MM.1S (cell line): ENCODE measurements at regions not wholly inside any gene's neighbourhood (a gene's known extent, or its start where the extent isn't known, plus 50 kb on each side); places are given as distances from the start of the nearest gene placed in this dataset.

Experiments used
- CTCF ChIP-seq: fragments of 300-600 bp; sonication (generic); IDR thresholded peaks from 2 replicates; pipeline ENCODE4 v1.5.1; 2016; ENCODE audit warnings: antibody characterized with exemption, low read length, mixed read lengths
- EZH2 ChIP-seq: fragments of 300-600 bp; sonication (generic); optimal IDR thresholded peaks from 2 replicates; pipeline ENCODE3; 2017; ENCODE audit warnings: low read depth, mild to moderate bottlenecking, antibody characterized with exemption, low read length, mixed read lengths

GRCh38 chr10:81655986-81656385, 219.0 kb upstream of the NRG3 start:
- TF ChIP-seq EZH2: no peak
- no peak for TF ChIP-seq CTCF
